Activated CD8-positive, alpha-beta memory T cell treated with anti-CD3 and anti-CD28 coated beads, Interleukin-2, amount 50 U/mL, for 1 hour (primary cell): ENCODE measurements at regions not wholly inside any gene's neighbourhood (a gene's known extent, or its start where the extent isn't known, plus 50 kb on each side); places are given as distances from the start of the nearest gene placed in this dataset.
"Not testable (repeated sequence)": the region's sequence is repeated elsewhere in the genome, so short reads cannot be mapped to it uniquely, and the experiment has no call there.

ENCODE experiments used
- DNase-seq: peaks from one replicate; pipeline ENCODE4 v3.0.0-alpha.2; 2020; ENCODE audit errors: extremely low read depth

DNA sequence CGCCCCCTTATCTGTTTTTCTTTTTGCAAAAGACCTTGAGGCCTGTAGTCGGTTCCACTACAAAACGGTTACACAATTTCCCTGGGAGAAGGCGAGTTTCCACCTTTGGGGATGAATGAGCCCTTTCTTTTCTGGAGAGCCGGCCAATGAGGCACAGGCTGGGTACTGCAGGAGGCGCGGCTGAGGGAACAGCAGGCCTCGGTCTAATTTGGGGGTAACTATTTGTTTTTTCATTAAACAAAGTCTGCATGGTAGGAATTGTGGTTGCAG is 129.2 kb downstream of the MYCN start:
- no peak for DNase-seq

DNA sequence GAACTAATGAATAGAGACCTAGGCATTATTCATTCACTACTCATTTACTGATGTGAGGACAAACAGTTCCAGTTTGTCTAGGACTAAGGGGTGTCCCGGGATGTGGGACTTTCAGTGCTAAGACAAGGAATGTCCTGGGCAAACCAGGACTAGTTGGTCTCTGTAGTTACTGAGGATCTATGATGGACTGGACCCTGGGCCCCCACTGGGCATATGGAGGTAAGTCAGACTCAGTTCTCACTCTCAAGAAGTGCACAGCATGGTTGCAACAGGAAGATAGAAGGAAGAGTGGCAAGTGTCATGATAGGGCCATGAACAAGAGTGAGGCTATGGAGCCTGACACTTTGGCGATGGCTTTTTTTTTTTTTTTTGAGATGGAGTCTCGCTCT is 128.2 kb downstream of the MYCN start:
- DNase-seq, result no peak

DNA sequence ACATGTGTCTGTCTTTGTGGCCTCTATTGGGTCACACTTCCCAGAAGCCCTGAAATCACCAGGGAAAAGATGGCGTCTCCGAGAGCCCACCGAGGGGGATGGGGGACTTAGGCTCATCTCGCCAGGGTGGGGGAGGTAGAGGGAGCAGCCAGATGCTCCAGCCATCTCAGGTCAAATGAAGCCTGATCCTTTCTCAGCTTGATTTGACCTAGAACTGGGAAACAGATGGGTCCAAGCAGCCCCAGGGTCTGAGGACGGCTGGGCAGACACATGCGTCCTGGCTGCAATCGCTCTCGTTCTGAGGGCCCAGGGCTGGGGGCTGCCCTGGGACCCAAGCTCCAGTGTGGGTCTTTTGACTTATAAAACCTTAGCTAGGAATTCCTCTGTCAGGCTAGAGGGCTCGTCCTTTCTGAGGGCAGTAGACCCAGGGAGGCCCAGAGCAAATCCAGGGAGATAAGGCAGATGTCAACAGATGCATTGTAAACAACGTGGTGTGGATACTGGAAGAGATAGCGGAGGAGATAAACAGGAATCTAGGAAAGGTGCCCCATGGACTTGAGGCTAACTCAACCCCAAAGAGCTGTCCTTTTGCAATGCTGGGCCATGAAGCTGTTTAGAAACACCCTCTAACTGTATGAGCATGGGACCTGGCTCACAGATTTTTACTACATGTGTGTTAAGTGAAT is 127.7 kb downstream of the MYCN start:
- DNase-seq, result no peak

DNA sequence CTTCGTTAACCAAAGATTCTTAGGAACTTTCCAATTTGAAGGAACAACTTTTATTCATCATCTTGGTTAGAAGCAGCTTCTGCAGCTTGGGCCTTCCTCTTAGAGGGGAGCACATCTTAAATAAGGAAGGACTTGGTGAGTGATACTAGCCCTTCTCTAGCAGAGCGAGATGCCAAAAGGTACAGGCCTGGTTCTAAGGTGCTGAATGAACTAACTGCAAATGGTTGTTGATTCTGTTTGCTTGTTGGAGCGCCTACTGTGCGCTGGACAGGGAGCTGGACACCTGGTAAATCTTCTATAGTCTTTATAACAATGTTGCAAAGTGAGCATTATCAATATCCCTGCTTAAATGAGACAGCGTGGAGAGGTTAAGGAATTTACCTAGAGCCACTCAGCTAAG is 127.1 kb downstream of the MYCN start:
- DNase-seq, result no peak

DNA sequence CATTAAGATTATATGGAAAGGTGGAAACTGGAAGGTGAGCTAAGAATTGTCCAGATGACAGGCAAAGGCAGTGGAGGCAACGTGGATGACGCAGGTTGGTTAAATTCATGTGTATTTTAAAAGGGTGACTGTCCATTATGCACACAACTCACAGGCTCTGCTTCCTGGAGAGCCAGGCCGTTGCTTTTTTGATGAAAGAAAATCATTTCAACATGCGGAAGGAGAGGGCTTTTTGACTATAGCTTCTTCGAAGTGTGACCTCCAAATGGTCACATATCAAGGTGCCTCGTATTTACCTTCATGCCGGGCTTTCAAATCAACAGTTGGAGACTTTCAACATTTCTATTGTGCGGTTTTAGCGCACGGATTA is 126.7 kb downstream of the MYCN start:
- DNase-seq, result no peak

DNA sequence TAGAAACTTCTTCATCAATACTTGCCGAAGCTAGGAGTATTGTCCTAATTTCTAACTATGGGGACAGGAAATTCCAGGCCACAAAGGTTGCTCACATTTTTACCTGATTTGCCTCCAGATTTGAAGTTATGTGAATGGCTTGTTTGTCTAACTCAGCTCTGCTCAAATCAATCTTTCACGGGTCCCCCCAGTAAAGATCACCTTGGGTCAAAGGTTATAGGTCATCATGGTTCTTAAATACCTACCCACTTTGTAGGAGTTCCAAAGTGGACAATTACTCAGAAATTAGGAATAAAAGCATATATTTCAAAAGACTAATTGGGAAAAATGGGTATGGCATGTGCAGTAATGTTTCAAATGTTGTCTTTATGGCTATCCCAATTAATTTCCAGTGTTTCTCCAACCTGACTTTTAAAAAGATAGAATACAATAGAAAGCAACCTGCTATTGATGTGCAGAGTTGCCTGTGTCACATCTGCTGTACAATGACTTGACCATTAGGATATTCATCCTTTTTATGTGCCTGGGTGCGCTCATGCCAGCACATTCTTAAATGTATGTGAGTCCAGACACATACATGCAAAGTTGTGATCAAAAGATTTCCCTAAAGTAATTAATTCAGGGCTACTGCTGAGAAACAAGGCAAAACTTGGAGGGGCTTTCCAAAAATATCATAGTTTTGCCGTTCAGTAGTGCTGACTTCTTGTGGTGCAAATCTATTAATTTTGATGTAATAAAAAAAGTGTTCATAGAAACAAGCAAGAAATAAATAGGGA is 126.1 kb downstream of the MYCN start:
- no peak for DNase-seq

DNA sequence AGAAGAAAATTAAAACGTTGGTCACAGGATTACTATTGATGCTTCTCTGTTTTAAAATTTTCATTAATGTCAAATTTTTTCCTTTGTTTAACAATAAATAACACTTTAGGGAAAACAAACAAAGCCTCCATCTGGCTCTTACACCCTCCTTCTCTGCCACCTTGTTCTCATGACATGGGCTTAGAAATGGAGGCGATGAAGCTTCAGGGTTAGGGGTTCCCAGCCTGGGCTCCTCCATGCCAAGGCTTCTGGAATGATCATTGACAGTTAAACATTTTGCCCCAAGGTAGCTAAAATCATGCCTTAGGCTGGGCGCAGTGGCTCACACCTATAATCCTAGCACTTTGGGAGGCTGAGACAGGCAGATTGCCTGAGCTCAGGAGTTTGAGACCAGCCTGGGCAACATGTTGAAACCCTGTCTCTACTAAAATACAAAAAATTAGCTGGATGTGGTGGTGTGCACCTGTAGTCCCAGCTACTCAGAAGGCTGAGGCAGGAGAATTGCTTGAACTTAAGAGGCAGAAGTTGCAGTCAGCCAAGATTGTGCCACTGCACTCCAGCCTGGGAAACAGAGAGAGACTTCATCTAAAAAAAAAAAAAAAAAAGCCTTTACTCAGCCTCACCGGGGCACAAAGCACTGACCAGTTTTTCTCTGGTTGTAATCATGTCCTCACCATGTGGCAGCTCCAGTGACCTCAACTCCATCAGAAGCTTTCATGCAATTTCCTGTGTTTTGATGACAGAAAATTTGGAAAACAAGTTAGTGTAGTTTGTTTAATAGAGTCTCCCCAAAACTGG is 125.1 kb downstream of the MYCN start:
- not testable (repeated sequence) for DNase-seq

DNA sequence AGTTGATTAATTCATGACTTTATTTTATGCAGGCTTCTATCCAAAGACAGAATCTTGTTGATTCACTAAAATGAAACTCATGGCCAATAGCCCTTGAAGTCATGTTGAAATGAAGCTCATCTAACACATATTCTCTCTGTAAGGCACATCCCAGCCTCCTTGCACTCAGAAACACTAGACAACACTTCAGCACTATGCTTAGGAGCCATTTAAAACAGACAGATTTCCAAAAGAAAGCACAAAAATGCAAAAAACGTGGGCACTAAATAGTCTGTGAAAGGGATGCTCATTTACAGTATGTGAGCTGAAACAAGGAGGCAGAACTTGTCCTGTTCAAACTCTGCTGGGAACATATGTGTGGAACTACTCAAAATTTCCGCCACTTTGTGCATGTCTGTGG is 124.4 kb downstream of the MYCN start:
- no peak for DNase-seq

DNA sequence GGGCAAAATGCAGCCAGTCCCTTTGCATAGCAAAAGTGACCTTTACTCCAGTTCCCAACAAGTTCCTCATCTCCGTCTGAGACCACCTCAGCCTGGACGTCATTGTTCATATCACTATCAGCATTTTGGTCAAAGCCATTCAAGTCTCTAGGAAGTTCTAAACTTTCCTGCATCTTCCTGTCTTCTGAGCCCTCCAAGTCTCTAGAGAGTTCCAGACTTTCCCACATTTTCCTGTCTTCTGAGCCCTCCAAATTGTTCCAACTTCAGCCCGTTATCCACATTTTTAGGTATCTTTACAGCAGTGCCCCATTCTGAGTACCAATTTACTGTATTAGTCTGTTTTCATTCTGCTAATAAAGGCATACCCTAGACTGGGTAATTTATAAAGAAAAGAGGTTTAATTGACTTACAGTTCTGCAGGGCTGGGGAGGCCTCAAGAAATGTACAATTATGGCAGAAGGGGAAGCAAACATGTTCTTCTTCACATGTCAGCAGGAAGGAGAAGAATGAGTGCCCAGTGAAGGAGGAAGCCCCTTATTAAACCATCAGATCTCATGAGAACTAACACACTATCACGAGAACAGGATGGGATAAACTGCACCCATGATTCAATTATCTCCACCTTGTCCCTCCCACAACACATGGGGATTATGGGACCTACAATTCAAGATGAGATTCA is 123.7 kb downstream of the MYCN start:
- no peak for DNase-seq

DNA sequence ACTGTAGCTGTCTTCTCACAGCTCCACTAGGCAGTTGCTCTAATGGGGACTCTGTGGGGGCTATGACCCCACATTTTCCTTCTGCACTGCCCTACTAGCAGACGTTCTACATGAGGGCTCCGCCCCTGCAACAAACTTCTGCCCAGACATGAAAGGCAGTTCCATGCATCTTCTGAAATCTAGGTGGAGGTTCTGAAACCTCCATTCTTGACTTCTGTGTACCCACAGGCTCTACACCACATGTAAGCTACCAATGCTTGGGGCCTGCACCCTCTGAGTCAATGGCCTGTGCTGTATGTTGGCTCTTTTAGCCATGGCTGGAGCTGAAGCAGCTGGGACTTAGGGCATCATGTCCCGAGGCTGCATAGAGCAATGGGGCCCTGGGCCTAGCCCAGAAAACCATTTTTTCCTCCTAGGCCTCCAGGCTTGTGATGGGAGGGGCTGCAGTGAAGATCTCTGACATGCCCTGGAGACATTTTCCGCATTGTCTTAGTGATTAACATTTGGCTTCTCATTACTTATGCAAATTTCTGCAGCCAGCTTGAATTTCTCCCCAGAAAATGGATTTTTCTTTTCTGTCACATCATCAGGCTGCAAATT is 123.0 kb downstream of the MYCN start:
- no peak for DNase-seq

DNA sequence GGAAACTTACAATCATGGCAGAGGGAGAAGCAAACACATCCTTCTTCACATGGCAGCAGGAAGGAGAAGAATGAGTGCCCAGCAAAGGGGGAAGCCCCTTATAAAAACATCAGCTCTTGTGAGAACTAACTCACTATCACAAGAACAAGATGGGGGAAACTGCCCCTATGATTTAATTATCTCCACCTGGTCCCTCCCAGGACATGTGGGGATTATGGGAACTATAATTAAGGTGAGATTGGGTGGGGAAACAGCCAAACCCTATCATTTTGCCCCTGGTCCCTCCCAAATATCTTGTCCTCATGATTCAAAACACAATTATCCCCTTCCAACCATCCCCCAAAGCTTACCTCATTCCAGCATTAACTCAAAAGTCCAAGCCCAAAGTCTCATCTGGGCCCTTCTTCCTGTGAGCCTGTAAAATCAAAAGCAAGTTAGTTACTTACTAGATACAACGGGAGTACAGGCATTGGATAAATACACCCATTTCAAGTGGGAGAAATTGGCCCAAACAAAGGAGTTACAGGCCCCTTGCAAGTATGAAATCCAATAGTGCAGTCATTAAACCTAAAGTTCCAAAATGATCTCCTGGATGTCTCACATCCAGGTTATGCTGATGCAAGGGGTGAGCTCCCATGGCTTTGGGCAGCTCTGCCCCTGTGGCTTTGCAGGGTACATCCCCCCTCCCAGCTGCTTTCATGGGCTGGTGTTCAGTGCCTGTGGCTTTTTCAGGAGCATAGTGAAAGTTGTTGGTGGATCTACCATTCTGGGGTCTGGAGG is 122.3 kb downstream of the MYCN start:
- DNase-seq, result no peak

DNA sequence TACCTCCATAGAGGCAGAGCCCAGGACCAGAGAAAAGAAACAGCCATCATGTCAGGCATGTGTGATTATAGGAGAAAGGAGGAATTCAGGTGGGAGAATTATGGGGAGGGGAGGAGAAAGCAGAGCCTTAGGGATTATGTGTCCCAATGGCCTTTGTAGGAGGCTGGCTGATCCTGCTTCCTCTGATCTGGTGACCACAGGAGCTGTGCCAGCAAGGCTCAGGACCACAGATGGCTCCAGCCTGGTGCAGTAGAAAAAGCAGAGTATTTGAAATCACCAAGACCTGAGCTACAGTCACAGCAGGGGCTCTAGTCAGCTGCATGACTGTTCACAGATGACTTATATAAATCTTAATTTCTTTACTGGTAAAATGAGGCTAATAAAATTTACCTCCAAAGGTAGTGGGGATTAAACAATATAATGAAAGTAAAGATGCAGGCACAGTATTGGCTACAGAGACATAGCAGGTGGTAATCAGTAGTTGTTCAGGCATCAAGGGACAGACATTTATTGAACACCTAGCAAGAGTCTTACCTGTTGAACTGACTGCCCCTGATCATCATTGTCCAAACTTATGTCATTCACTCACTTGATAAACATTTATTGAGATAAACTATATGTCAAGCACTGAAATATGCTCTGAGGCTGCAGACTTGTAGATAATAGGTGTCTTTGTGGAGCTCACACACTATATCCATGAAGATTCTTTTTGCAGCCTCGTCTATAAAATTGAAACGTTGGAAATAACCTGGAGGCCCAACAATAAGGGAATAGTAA is 121.3 kb downstream of the MYCN start:
- no peak for DNase-seq

DNA sequence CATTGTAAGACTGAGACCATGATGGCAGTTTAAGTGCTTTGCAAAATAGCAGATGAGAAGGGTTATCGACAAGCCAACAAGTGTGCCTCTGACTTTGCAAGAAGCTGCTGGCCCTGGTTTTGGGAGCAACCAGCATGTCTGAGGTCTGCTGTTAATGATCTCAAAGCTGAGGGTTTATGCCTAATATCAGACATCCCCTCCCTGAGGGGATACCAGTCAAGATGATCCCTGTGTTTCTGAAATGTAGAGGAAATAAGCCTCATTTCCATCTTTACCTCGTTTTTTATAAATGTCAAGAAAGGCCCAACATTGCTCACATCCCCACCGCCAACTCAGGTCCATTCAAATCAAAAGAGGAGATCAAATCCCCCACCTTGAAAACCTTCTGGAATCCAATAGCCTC is 120.6 kb downstream of the MYCN start:
- DNase-seq, result no peak

DNA sequence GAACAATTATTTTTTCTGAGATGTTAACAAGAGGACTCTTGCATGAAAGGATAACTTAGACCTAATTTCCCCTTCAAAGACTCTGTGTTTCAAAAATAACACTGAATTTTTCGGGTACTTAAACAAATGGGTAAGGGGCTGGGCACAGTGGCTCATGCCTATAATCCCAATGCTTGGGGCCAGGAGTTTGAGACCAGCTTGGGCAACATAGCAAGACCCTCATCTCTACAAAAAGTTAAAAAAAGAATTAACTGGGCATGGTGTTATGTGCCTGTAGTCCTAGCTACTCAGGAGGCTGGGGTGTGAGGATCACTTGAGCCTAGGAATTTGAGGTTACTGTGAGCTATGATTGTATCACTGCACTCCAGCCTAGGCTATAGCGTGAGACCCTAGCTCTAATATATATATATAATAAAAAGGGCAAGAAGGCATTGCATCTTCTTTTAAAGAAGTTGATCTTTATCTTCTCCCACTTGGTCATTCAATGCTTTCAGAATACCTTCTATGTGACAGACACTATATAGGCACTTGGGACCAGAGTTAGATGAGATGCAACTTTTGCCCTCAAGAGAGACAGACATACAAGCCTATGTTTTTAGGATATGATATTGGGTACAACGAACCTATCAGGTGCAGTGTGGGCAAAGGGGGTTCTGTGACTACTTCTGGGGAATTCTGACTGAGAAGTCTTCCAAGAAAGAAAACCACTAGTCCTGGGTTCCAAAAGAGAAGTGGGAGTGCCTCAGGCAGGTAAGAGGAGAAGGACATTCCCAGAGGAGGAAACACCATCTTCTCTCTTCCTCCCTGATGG is 120.0 kb downstream of the MYCN start:
- no peak for DNase-seq

DNA sequence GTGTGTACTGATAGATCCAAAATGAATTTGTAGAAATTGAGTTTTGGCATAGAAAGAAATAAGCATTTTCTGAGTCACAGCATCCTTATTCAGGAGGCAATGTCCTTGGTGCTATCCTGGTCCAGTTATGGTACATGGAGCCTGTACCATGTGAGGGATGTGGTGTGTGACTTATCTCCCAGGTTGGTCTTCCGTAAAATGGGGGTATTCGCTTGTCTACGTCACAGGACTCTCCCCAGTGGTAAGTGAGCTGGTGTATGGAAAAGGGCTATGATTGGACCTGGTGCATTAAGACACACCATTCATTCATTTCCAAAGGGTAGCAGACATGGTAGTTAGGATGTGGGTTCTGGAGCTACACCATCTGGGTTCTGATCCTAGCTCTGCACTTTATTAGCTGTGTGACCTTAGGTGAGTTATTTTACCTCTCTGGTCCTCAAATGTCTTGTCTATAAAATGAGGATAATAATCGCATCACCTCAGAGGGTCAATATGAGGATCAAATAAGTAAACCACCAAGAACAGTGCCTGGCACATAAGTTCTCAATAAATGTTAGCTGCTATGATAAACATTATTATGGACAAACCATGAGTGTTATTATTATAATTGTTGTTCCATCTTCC is 119.2 kb downstream of the MYCN start:
- no peak for DNase-seq

DNA sequence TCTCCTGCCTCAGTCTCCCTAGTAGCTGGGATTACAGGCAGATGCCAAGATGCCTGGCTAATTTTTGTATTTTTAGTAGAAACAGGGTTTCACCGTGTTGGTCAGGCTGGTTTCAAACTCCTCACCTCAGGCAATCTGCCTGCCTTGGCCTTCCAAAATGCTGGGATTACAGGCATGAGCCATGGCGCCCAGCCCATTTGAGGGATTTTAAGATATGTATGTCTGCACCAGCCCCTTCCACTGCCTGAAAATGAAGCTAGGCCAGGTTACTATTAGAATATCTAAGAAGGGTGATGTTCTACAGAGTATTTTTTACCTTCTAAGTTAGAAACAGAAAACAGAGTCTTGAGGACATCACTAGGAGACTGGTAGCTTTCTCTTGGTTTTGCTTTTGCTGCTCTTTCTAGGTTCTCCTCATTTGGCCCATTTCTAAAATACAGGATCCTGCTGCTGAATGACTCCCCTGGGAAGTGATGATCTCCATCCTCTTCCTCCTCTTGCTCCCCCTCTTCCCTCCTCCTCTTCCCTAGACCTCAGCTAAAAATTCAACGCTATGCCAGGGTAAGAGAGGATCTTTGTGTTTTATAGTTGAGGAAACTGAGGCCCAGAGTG is 118.5 kb downstream of the MYCN start:
- no peak for DNase-seq

DNA sequence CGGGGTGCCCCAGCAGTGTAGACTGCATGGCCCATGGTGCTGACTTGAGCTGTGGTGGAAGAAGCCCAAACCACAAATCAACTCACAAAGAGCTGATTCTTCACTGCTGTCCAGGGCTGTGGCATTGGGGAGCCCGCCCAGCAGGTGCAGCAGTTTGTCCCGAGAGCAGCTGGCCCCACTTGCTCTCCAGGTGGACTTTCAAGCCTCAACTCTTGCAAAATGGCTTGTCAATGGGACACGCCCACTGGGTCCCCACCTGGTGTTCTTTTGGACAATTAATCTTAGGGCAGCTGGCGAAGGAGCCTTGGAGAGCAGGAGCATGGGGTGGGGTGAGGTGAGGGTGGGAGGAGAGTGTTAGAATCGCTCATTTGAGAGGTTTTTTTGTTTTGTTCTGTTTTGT is 117.9 kb downstream of the MYCN start:
- no peak for DNase-seq

DNA sequence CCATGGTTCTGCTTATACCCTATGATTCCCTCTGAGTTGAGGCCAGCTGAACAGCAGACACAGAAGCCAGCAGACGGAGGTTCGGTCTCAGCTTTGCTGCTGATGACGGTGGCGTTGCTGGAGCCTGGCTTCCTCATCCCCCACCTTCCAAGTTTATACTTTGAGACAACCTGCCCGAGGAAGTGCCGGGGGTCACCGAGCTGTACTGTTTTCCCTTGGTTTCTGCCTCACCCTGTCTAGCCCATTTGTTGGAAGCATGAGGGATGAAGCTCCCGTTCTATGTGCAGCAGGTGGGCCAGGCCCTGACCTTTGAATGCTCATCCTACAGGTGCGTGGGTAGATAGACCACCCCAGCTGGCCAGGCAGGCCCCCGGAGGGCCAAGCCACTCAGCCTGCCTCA is 117.3 kb downstream of the MYCN start:
- DNase-seq, result no peak
